NT2/D1 (cell line): ENCODE measurements at regions not wholly inside any gene's neighbourhood (a gene's known extent, or its start where the extent isn't known, plus 50 kb on each side); places are given as distances from the start of the nearest gene placed in this dataset.

ENCODE experiments used
- DNase-seq: peaks from one replicate; pipeline ENCODE4 v3.0.0-alpha.2; 2011; ENCODE audit warnings: low read depth, low spot score
- H3K27me3 ChIP-seq: 2 replicates; pipeline ENCODE4 v1.6.0; 2011; ENCODE audit warnings: mild to moderate bottlenecking; ENCODE audit not compliant: insufficient read length, insufficient read depth
- H3K36me3 ChIP-seq: 2 replicates; pipeline ENCODE4 v1.6.1; 2011; ENCODE audit warnings: mild to moderate bottlenecking, low read length, mixed read lengths; ENCODE audit not compliant: insufficient read depth, insufficient read length
- H3K4me1 ChIP-seq: 2 replicates; pipeline ENCODE4 v1.5.1; 2011; ENCODE audit not compliant: insufficient read depth, insufficient read length
- H3K4me3 ChIP-seq: 2 replicates; pipeline ENCODE4 v1.5.1; 2011; ENCODE audit warnings: low read depth; ENCODE audit not compliant: insufficient read length
- H3K9ac ChIP-seq: 2 replicates; pipeline ENCODE4 v1.6.0; 2011; ENCODE audit warnings: low read depth; ENCODE audit not compliant: insufficient read length
- H3K9me3 ChIP-seq: 2 replicates; pipeline ENCODE4 v1.5.1; 2011; ENCODE audit warnings: mild to moderate bottlenecking, low read length; ENCODE audit not compliant: insufficient read depth
- SUZ12 ChIP-seq: IDR thresholded peaks from 2 replicates; pipeline ENCODE4 v1.6.1; 2011; ENCODE audit not compliant: insufficient read length, insufficient read depth; ENCODE audit errors: extremely low read depth
- YY1 ChIP-seq: IDR thresholded peaks from 2 replicates; pipeline ENCODE4 v1.6.1; 2011; ENCODE audit not compliant: insufficient read length, insufficient read depth
- ZNF274 ChIP-seq: IDR thresholded peaks from 2 replicates; pipeline ENCODE4 v1.6.1; 2011; ENCODE audit warnings: mild to moderate bottlenecking, low read depth, low read length

DNA sequence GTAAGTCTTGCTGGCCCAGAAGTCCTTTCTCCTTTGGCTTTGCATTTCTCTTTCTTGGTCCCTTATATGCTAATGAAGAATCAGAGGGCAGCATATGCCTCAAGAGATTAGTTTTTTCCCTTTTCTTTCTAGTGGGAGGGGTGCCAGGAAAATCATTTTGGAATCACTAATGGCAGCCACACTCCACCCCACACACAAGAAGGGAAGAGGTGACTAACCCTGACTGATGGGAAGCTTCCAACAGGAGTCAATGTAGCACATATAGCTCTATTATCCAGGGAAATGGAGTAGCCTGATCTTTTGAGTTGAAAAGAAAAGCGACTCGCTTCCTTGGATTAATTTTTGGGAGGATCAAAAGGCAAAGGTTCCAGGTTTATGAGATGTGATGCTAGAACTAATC is 225.3 kb downstream of the KIF20B start:
- H3K9me3 ChIP-seq = no peaks in the 10 kb centered on the region
- DNase-seq = no peak

DNA sequence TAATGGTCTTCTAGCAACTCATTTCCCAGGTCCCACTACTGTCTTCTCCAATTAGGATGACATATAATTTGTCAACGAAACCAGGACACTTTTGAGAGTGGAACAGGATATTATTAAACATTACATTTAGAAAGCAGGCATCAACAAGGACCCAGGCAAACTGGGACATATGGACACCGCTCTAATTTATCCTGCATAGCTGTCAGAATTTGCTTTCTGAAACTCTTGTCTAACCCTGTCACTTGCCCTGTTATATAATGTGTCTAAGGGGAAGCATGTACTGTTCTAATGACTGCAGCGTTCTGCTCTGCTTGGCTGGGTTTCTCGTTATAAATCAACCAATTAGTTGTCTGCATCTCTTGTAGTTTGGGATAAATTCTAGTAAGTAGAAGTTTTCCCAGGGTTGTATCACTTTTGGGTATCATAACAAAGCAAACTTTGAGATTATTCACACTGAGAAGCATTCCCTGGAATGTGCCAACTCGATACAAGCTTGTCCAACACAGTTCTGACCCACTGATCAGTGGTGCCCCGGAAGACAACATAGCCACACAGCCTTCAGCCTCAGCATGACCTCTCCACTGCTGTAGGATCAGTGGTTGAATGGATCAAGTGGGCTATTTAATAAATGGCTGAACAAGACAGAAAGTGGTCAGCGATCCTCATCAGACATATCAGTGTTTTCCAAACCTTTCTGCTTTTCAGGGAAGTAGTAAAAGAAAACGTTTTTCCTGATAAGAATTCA is 228.1 kb downstream of the KIF20B start:
- Histone ChIP-seq H3K4me3 (no peak overlapping the region), H3K36me3 (no peaks in the 10 kb centered on the region), H3K27me3 (no peaks in the 10 kb centered on the region), H3K9ac (no peak overlapping the region), H3K9me3 (no peaks in the 10 kb centered on the region), H3K4me1 (no peaks in the 10 kb centered on the region)
- no peak for DNase-seq
- TF ChIP-seq SUZ12 (no peak), ZNF274 (no peak), YY1 (no peak)

More for the DNA sequence above, 225.3 kb downstream of the KIF20B start:
- H3K36me3 ChIP-seq = no peaks in the 10 kb centered on the region
- H3K4me3 ChIP-seq = no peak overlapping the region
- H3K27me3 ChIP-seq = no peaks in the 10 kb centered on the region
- no peaks in the 10 kb centered on the region for H3K4me1 ChIP-seq
- H3K9ac ChIP-seq = no peak overlapping the region
- no peak for TF ChIP-seq ZNF274
- no peak for TF ChIP-seq YY1
- no peak for TF ChIP-seq SUZ12

DNA sequence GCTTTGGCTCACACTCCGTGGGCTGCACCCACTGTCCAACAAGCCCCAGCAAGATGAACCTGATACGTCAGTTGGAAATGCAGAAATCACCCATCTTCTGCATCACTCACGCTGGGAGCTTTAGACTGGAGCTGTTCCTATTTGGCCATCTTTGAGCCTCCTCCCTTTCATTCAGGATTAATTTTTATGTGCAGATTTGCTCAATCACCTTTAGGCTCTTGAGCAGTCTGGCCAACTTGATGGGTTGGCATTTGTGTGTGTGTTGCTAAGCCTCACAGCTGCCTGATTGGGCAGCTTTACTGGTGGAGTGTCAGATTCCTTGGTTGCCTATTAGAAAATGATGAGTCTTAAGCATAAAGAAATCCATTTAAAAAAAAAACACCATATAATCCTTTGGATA is 236.1 kb downstream of the KIF20B start:
- Histone ChIP-seq H3K4me3 (no peak overlapping the region), H3K9ac (no peak overlapping the region), H3K9me3 (peaks cover 8% of the 10 kb centered on the region), H3K27me3 (no peaks in the 10 kb centered on the region), H3K36me3 (no peaks in the 10 kb centered on the region), H3K4me1 (no peaks in the 10 kb centered on the region)
- DNase-seq = no peak
- TF ChIP-seq YY1 = no peak

DNA sequence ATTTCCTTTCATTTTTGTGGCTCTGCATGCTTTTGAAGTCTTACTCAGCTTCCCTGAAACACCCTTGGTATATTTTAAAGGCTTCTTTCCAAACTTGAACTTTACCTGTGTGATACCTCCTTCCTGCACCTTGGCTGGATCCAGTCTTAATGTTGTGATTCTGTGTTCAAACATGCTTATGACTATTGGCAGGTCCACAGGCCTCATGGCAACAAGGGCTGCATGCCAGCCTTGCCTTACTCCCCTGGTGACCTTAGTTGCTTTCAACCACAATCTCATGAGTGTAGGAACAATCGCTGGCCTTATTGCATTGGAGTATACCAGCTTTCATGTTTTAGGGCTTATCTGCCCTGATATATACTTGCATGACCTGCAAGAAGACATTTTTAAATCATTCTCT is 238.7 kb downstream of the KIF20B start:
- no peak overlapping the region for H3K9ac ChIP-seq
- no peaks in the 10 kb centered on the region for H3K4me1 ChIP-seq
- TF ChIP-seq ZNF274 (no peak), YY1 (no peak)
- H3K27me3 ChIP-seq = no peaks in the 10 kb centered on the region
- H3K9me3 ChIP-seq = peaks cover 8% of the 10 kb centered on the region
- H3K36me3 ChIP-seq = no peaks in the 10 kb centered on the region
- no peak overlapping the region for H3K4me3 ChIP-seq
- DNase-seq = no peak

DNA sequence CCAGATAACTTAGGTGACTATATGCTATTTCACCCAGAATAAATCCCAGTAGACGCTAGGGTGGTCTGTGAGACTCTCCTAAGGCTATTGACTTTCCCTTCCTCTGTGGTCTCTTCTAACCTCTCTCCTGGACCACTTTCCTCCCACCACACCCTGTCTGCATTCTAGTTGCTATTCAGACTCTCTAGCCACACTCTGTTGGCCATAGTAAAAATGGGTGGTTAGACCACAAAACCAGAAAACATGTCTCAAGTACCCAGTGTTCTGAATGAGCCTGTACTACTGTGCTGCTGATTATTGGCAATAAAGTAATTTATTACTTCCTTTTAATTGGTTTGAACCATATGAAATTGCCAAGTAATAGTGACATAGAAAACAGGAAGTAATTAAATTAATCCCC is 240.8 kb downstream of the KIF20B start:
- no peaks in the 10 kb centered on the region for H3K27me3 ChIP-seq
- no peak overlapping the region for H3K9ac ChIP-seq
- no peaks in the 10 kb centered on the region for H3K36me3 ChIP-seq
- TF ChIP-seq ZNF274 = no peak
- no peak for TF ChIP-seq YY1
- no peak for TF ChIP-seq SUZ12
- H3K9me3 ChIP-seq = peaks cover 5% of the 10 kb centered on the region
- no peaks in the 10 kb centered on the region for H3K4me1 ChIP-seq
- DNase-seq = no peak
- no peak overlapping the region for H3K4me3 ChIP-seq

DNA sequence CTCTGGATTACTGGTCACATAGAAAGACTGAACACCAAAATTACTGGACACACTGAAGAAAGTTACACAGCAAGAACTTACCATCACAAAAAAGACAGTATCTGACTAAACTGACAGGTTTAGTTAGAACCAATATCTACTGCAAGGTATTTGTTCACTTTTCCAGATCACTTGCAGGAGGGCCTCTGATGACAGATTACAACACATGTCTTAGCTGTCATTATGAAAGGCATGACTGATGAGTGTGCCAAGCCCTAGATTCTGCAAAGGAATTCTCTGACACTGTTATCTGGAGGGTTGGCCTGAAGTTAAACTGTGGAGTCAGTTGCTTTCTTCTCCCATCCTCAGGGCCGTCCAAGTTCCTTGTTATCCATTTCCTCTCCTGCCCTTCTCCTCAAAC is 242.7 kb downstream of the KIF20B start:
- Histone ChIP-seq H3K36me3 (no peaks in the 10 kb centered on the region), H3K9ac (no peak overlapping the region), H3K4me1 (no peaks in the 10 kb centered on the region), H3K4me3 (no peak overlapping the region), H3K9me3 (no peaks in the 10 kb centered on the region), H3K27me3 (no peaks in the 10 kb centered on the region)
- no peak for DNase-seq
- TF ChIP-seq YY1 (no peak), ZNF274 (no peak), SUZ12 (no peak)

DNA sequence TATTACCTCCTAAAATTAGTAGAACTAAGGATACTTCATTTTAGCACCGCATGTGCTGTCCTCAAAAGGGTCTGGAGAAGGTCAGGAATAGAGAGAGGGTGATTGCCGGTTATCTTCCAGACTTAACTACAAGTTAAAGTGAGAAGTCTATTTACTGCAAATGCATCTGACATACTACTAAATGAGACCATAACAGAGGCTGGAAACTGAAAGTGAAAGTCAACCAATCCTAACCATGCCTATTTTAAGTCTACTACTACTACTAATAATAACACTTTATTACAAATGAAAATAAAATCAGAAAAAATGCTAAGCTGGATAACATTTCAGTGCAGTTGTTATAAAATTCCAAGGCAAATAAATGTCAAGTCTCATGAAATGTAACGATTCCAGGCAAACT is 244.7 kb downstream of the KIF20B start:
- DNase-seq = no peak
- Histone ChIP-seq H3K27me3 (no peaks in the 10 kb centered on the region), H3K4me1 (no peaks in the 10 kb centered on the region), H3K4me3 (no peak overlapping the region), H3K36me3 (no peaks in the 10 kb centered on the region), H3K9ac (no peak overlapping the region), H3K9me3 (no peaks in the 10 kb centered on the region)
- TF ChIP-seq SUZ12 (no peak), ZNF274 (no peak), YY1 (no peak)

DNA sequence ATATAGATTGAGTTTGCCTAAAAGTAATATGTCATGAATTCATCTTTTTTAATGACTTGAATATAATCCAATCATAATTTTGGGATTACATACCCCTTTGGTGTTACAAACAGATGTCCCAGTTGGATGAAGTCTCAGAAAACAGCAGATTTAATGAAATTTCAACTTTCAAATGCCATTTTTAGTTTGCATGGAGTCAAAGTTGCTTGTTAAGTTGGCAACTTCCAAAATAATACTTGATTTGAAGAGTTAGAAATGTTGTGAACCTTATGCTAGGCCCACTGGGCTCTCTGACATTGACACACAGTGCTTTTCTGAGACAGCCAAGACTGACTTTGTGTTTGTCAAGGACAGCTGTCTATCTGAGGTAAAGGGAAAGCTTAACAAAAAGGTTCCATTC is 248.1 kb downstream of the KIF20B start:
- no peaks in the 10 kb centered on the region for H3K4me1 ChIP-seq
- H3K4me3 ChIP-seq = no peak overlapping the region
- H3K9me3 ChIP-seq = no peaks in the 10 kb centered on the region
- no peak for DNase-seq
- no peaks in the 10 kb centered on the region for H3K36me3 ChIP-seq
- no peaks in the 10 kb centered on the region for H3K27me3 ChIP-seq
- TF ChIP-seq YY1 (no peak), SUZ12 (no peak), ZNF274 (no peak)
- no peak overlapping the region for H3K9ac ChIP-seq
